ENCODE measurements at regions not wholly inside any gene's neighbourhood (a gene's known extent, or its start where the extent isn't known, plus 50 kb on each side); places are given as distances from the start of the nearest gene placed in this dataset.

DNA sequence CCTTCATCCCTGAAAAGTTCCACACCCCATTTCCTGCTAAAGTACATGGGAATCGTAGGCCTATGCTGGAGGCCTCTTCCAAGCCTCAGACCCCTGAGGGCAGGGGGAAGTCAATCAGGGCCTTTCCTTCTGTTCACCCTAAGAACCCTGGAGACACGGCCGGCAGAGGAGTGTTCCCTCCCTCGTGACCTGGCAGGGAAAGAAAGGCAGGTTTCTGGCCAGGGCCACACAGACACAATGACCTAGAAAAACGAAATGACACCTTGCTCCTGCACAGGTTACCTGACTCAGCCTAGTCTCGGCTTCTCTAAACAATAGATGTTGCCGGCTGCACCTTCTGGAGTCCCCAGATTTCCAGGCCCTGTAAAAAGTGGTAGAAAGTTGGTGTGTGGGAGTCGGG is 60.6 kb upstream of the CADM1 start:
- ATAC-seq (replicated peaks; ENCODE audit: extremely low read depth, poor library complexity, severe bottlenecking) (no peak), DNase-seq (ENCODE audit: low spot score in 2 of 2) (no peak)
- peaks cover 6% of the 10 kb centered on the region for H3K9me3 Mint-ChIP-seq
- H3K27ac Mint-ChIP-seq (ENCODE audit: low read depth): no peak overlapping the region
- H3K4me1 Mint-ChIP-seq: no peaks in the 10 kb centered on the region
- no peak overlapping the region for H3K4me3 Mint-ChIP-seq
- peaks cover 50% of the 10 kb centered on the region for H3K27me3 Mint-ChIP-seq
- peaks cover 2% of the 10 kb centered on the region for H3K36me3 Mint-ChIP-seq (ENCODE audit: insufficient read depth)

DNA sequence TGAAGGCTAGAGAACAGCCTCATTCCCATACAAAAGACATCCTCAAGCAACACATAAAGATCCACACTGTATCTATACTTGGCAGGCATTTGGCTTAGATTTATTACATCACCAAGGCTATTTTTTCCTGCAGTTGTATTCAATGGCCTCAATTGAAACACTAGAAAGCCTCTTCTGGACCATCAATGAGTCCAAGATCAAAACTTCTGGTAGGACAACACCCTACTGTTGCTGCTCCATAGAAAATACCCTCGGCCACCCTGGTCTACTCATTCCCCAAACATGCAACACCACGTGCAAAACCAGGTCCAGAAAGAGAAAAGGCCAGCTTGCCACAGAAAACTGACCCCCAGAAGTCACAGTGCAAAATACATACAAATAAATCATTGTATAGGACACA is 56.9 kb upstream of the CADM1 start:
- H3K27me3 Mint-ChIP-seq: peaks cover 25% of the 10 kb centered on the region
- H3K4me1 Mint-ChIP-seq: no peaks in the 10 kb centered on the region
- H3K27ac Mint-ChIP-seq (ENCODE audit: low read depth): no peak overlapping the region
- H3K4me3 Mint-ChIP-seq: no peak overlapping the region
- ATAC-seq (replicated peaks; ENCODE audit: extremely low read depth, poor library complexity, severe bottlenecking) (no peak), DNase-seq (ENCODE audit: low spot score in 2 of 2) (no peak)
- peaks cover 6% of the 10 kb centered on the region for H3K9me3 Mint-ChIP-seq
- peaks cover 2% of the 10 kb centered on the region for H3K36me3 Mint-ChIP-seq (ENCODE audit: insufficient read depth)

- ATAC-seq (replicated peaks; ENCODE audit: extremely low read depth, poor library complexity, severe bottlenecking) (no peak), DNase-seq (ENCODE audit: low spot score in 2 of 2) (no peak)
- H3K36me3 Mint-ChIP-seq (ENCODE audit: insufficient read depth): peaks cover 2% of the 10 kb centered on the region
- peaks cover 6% of the 10 kb centered on the region for H3K9me3 Mint-ChIP-seq
- peaks cover 24% of the 10 kb centered on the region for H3K27me3 Mint-ChIP-seq
- no peak overlapping the region for H3K27ac Mint-ChIP-seq (ENCODE audit: low read depth)
- no peak overlapping the region for H3K4me3 Mint-ChIP-seq
- H3K4me1 Mint-ChIP-seq: no peaks in the 10 kb centered on the region
Measured at GRCh38 chr11:115558635-115559034, 54.4 kb upstream of the CADM1 start.

DNA sequence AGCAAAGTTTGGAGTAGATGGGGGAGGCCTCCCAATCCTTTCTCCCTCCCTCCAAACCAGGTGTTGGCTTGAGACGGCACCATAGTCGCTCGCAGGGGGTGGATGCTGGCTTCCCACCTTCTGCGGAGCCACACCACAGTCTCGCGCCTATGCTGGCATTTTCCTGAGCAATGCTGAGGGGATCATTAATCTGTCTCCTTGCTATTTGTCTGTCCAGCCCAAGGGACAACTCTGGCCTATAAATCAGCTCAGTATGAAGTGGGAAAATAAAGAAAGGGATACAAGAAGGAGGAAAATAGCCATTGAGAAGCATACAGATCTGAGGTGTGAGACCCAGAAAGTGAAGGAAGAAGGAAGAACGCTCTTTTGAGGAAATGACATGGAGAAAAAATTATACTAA is 53.5 kb upstream of the CADM1 start:
- no peaks in the 10 kb centered on the region for H3K4me1 Mint-ChIP-seq
- peaks cover 6% of the 10 kb centered on the region for H3K9me3 Mint-ChIP-seq
- no peak overlapping the region for H3K27ac Mint-ChIP-seq (ENCODE audit: low read depth)
- H3K27me3 Mint-ChIP-seq: peaks cover 19% of the 10 kb centered on the region
- no peak overlapping the region for H3K4me3 Mint-ChIP-seq
- DNase-seq (ENCODE audit: low spot score in 2 of 2) (no peak), ATAC-seq (replicated peaks; ENCODE audit: extremely low read depth, poor library complexity, severe bottlenecking) (no peak)
- H3K36me3 Mint-ChIP-seq (ENCODE audit: insufficient read depth): peaks cover under 1% of the 10 kb centered on the region

GRCh38 chr11:115556984-115557383 is 52.8 kb upstream of the CADM1 start:
- ATAC-seq (replicated peaks; ENCODE audit: extremely low read depth, poor library complexity, severe bottlenecking): no peak
- no peak for DNase-seq (ENCODE audit: low spot score in 2 of 2)
- Mint-ChIP-seq H3K9me3 (peaks cover 4% of the 10 kb centered on the region), H3K27ac (ENCODE audit: low read depth) (no peak overlapping the region), H3K27me3 (peaks cover 12% of the 10 kb centered on the region), H3K4me3 (no peak overlapping the region), H3K36me3 (ENCODE audit: insufficient read depth) (no peaks in the 10 kb centered on the region), H3K4me1 (no peaks in the 10 kb centered on the region)

- Mint-ChIP-seq H3K4me3 (no peak overlapping the region), H3K27me3 (no peaks in the 10 kb centered on the region), H3K27ac (ENCODE audit: low read depth) (no peak overlapping the region), H3K9me3 (no peaks in the 10 kb centered on the region), H3K4me1 (no peaks in the 10 kb centered on the region), H3K36me3 (ENCODE audit: insufficient read depth) (no peaks in the 10 kb centered on the region)
- no peak for ATAC-seq (replicated peaks; ENCODE audit: extremely low read depth, poor library complexity, severe bottlenecking)
- DNase-seq (ENCODE audit: low spot score in 2 of 2): no peak
Measured at GRCh38 chr11:115555336-115556090, 51.3 kb upstream of the CADM1 start.

All from central memory CD8-positive, alpha-beta T cell (primary cell).